GM12872 (cell line): ENCODE measurements at regions not wholly inside any gene's neighbourhood (a gene's known extent, or its start where the extent isn't known, plus 50 kb on each side); places are given as distances from the start of the nearest gene placed in this dataset.

Experiments used
- CTCF ChIP-seq: IDR thresholded peaks from 3 replicates; pipeline ENCODE4 v1.5.1; 2011; ENCODE audit warnings: low read depth, mild to moderate bottlenecking, low read length, moderate library complexity; ENCODE audit not compliant: insufficient read depth

- no peak for TF ChIP-seq CTCF
Measured at GRCh38 chr20:63077705-63078104, 70.9 kb upstream of the BHLHE23 start.

GRCh38 chr20:63076421-63076820, 69.7 kb upstream of the BHLHE23 start:
- no peak for TF ChIP-seq CTCF

- TF ChIP-seq CTCF = no peak
Measured at GRCh38 chr20:63074631-63075030, 67.9 kb upstream of the BHLHE23 start.

- TF ChIP-seq CTCF = no peak
Measured at GRCh38 chr20:63074182-63074581, 67.4 kb upstream of the BHLHE23 start.

GRCh38 chr20:63073738-63074065, 66.9 kb upstream of the BHLHE23 start:
- no peak for TF ChIP-seq CTCF

- TF ChIP-seq CTCF = no peak
Measured at GRCh38 chr20:63072991-63073737, 66.4 kb upstream of the BHLHE23 start.

- TF ChIP-seq CTCF = no peak
Measured at GRCh38 chr20:63072231-63072791, 65.5 kb upstream of the BHLHE23 start.
